Prostate gland (tissue), 2 donors: ENCODE measurements at regions not wholly inside any gene's neighbourhood (a gene's known extent, or its start where the extent isn't known, plus 50 kb on each side); places are given as distances from the start of the nearest gene placed in this dataset.
"Not testable (repeated sequence)": the region's sequence is repeated elsewhere in the genome, so short reads cannot be mapped to it uniquely, and the experiment has no call there.

Experiments used
- DNase-seq: peaks from one replicate; pipeline ENCODE4 v3.0.0-alpha.2; 2019; ENCODE audit warnings: low spot score
- H3K27ac ChIP-seq, 2 donors: fragments of 200-600 bp; sonication (generic); 2 replicates each; pipeline ENCODE4 v1.5.1; 2017 to 2019
- H3K27me3 ChIP-seq: fragments of 200-600 bp; sonication (generic); replicated peaks from 2 replicates; pipeline ENCODE4 v1.5.1; 2019; ENCODE audit not compliant: insufficient read depth
- H3K36me3 ChIP-seq, 2 donors: fragments of 200-600 bp; sonication (generic); 1 replicate in 1 of 2; 2 replicates in 1 of 2; pipeline versions ENCODE4 v1.5.1 to v1.8.1; 2017 to 2019
- H3K4me1 ChIP-seq: fragments of 200-600 bp; sonication (generic); replicated peaks from 2 replicates; pipeline ENCODE4 v1.5.1; 2019
- H3K4me3 ChIP-seq, 2 donors: fragments of 200-600 bp; sonication (generic); 2 replicates each; pipeline ENCODE4 v1.5.1; 2017 to 2019
- H3K9me3 ChIP-seq: fragments of 200-600 bp; sonication (generic); 2 replicates; pipeline ENCODE4 v1.5.1; 2017
- POLR2A ChIP-seq: fragments of 450-650 bp; IDR thresholded peaks from one replicate; pipeline ENCODE4 v1.6.1; 2016; ENCODE audit warnings: antibody characterized with exemption, mild to moderate bottlenecking
- POLR2AphosphoS5 ChIP-seq: sonication (generic); formaldehyde crosslinking; IDR thresholded peaks from one replicate; pipeline ENCODE4 v1.6.1; 2017; ENCODE audit warnings: antibody characterized with exemption
- WGBS: methylation state at CpG from one replicate; pipeline ENCODE4 v1.1.5; 2018; 5-methylcytosine and 5-hydroxymethylcytosine counted together
- intact Hi-C: fragments of 100-400 bp; cut with DNase I; formaldehyde crosslinking; loops from one replicate; pipeline ENCODE4 v1.14.2; 2022
- TF ChIP-seq, protein P1 (sequence below), 4 experiments: fragments of 200-600 bp in 2 of 4; fragments of 450-650 bp in 2 of 4; sonication (generic) in 2 of 4; IDR thresholded peaks; 1 replicate in 3 of 4; 2 replicates in 1 of 4; pipeline ENCODE4 v1.5.1; 2016 to 2019; ENCODE audit warnings: antibody characterized with exemption in 4 of 4, mild to moderate bottlenecking in 2 of 4, moderate library complexity in 2 of 4

DNA sequence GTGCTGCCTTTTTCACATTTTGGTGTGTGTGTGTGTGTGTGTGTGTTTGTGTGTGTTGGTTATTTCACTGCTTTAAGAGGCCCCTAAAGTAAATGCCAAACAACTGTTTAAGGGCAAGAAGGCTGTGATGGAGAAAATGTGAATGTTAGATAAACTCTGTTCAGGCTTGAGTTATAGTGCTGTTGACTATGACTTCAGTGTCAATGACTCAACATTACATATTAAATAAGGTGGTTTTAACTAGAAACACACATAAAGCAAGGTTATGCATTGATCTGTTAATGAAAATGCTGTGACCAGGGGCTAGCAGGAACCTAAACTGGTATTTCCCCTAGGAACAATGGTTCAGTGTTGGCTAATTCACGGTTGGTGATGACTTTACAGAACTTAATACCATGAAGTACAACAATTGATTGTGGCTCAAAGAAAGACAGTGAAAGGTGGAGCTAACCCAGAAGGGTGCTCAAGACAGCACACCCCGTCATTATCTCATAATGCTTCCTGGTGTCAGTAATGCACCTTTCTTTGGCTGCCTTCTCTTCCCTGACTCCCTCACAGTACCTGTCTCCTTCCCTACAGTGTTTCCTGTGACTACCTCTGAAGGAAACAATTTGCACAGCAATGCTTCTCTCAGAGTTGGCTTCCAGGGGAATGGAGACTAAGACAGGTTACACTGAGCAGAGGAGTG lies 116.1 kb downstream of the RIN2 start:
- Histone ChIP-seq H3K9me3 (no peaks in the 10 kb centered on the region), H3K36me3 (no peaks in the 10 kb centered on the region), H3K4me1 (no peaks in the 10 kb centered on the region), H3K27me3 (no peaks in the 10 kb centered on the region), H3K27ac (no peak overlapping the region), H3K4me3 (no peak overlapping the region)
- no peak for TF ChIP-seq POLR2AphosphoS5
- TF ChIP-seq POLR2A: no peak
- TF ChIP-seq, protein P1, sequence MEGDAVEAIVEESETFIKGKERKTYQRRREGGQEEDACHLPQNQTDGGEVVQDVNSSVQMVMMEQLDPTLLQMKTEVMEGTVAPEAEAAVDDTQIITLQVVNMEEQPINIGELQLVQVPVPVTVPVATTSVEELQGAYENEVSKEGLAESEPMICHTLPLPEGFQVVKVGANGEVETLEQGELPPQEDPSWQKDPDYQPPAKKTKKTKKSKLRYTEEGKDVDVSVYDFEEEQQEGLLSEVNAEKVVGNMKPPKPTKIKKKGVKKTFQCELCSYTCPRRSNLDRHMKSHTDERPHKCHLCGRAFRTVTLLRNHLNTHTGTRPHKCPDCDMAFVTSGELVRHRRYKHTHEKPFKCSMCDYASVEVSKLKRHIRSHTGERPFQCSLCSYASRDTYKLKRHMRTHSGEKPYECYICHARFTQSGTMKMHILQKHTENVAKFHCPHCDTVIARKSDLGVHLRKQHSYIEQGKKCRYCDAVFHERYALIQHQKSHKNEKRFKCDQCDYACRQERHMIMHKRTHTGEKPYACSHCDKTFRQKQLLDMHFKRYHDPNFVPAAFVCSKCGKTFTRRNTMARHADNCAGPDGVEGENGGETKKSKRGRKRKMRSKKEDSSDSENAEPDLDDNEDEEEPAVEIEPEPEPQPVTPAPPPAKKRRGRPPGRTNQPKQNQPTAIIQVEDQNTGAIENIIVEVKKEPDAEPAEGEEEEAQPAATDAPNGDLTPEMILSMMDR (IDR thresholded peaks at IDR 0.05): no peak
- intact Hi-C loops: no loop called here
- no peak for DNase-seq
- WGBS: 95% methylated on average over 2 of the region's 2 CpGs

DNA sequence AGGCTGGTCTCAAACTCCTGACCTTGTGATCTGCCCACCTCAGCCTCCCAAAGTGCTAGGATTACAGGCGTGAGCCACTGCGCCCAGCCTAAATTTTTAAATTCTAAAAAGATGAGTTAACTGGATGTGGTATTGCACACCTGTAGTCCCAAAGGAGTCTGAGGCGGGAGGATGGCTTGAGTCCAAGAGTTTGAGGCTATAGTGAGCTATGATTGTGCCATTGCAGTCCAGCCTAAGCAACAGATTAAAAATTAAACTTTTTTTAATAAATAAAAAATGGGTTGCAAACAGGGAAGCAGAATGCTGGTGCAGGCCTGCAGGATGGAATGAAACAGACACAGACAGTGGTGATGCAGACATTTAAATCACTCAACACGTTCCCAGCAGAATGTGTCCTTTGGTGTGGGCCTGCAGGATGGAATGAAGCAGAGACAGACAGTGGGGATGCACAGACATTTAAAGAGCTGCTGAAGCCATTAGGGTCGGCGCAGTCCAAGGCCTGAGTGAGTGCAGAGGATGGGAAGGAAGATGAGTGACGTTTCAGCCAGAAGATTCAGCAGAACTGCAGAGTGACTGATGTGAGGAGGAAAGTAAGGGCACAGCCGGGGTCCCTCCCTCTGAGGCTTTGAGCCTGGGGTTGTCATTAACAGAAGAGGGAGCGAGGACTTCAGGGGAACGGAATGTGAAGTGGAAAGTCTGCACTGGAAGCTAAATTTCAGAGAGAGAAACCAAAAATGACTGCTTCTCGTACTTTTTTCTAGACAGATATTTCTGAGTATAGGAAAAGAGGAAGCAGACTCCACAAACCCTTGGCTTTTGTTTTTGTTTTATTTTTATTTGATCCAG lies 117.5 kb downstream of the RIN2 start:
- DNase-seq: no peak
- TF ChIP-seq POLR2A: no peak
- Histone ChIP-seq H3K36me3 (no peaks in the 10 kb centered on the region), H3K27me3 (no peaks in the 10 kb centered on the region), H3K9me3 (no peaks in the 10 kb centered on the region), H3K4me3 (no peak overlapping the region), H3K27ac (no peak overlapping the region), H3K4me1 (no peaks in the 10 kb centered on the region)
- intact Hi-C loops: no loop called here
- WGBS: 62% methylated on average over 11 of the region's 11 CpGs

DNA sequence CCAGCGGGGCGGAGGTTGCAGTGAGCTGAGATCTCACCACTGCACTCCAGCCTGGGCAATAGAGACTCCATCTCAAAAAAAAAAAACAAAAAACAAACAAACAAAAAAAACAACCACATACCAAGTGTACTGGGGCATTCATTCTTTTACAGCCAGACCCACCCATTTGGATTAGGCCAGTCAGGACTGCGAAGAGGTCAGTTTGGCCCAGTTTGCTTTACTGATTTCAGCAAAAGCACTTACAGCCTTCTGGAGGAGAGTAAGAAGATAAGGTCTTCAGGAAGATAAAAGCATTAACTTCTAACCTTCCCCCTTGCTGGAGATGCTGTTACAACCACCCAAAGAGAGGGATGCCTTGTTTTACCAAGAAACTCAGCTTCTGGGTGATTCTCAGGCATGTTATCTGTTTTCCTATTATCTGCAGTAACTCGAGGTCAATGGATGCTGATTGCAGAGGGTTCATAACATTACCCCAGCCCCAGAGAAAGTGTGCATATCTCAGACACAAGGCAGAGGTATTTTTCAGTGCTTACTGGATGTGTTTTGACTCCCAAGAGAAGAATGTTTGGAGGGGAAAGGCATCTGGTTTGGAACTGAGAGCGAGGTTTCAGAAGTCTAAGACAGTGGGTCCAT lies 118.9 kb downstream of the RIN2 start:
- TF ChIP-seq POLR2A (no peak), POLR2AphosphoS5 (no peak)
- TF ChIP-seq, protein P1 (IDR thresholded peaks at IDR 0.05): no peak
- DNase-seq: no peak
- Histone ChIP-seq H3K9me3 (no peaks in the 10 kb centered on the region), H3K27ac (no peak overlapping the region), H3K4me1 (no peaks in the 10 kb centered on the region), H3K4me3 (no peak overlapping the region), H3K27me3 (no peaks in the 10 kb centered on the region), H3K36me3 (no peaks in the 10 kb centered on the region)
- 89% methylated on average over 5 of the region's 5 CpGs for WGBS
- intact Hi-C loops: no loop called here

DNA sequence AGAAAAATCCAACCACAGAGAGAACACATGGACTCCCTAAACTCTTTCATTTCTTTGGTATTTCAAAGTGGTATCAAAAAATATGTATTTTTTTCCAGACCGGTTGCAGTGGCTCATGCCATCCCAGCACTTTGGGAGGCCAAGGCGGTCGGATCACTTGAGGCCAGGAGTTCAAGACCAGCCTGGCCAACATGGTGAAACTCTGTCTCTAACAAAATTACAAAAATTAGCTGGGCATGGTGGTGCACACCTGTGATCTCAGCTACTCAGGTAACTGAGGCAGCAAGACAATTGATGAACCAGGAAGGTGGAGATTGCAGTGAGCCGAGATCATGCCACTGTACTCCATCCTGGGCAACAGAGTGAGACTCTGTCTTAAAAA lies 121.8 kb downstream of the RIN2 start:
- 98% methylated on average over 4 of the region's 4 CpGs for WGBS
- H3K9me3 ChIP-seq, H3K4me1 ChIP-seq, H3K4me3 ChIP-seq, H3K27ac ChIP-seq, H3K36me3 ChIP-seq, DNase-seq, H3K27me3 ChIP-seq: not testable (repeated sequence)
- intact Hi-C loops: loop anchor here (10.0 kb wide), 1 partner anchor 185 kb away; no protein-coding TSS in a partner anchor

DNA sequence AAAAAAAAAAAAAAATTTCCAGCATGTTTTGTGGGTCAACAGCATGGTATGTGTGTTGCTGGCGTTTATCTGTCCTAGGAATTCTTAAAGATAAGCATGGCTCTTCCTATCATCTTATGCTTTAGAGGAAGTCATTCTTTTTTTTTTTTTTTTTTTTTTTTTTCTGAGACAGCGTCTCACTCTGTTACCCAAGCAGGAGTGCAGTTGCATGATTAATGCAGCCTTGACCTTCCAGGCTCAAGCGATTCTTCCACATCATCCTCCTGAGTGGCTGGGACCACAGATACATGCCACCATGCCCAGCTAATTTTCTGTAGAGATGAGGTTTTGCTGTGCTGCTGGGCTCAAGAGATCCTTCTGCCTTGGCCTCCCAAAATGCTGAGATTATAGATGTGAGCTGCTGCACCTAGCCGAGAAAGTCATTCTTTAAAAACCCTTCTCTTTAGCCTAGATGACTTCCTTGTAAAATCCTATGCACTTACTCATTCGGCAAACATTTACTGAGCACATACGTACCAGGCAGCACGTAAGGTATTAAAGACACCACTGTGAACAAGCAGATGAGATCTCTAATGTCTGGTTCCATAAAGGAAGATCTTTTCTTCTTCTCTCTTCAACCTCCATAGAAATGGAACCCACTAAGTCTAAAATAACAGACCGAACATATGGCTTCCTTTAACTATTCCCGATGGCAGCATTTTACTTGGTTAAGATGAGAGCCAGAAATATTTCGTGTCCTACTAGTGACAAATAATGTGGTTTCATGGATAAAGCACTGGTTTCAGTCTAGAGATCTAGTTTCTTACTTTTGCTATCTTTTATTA lies 122.4 kb downstream of the RIN2 start:
- WGBS: 69% methylated on average over 10 of the region's 10 CpGs
- Histone ChIP-seq H3K27me3 (no peaks in the 10 kb centered on the region), H3K36me3 (no peaks in the 10 kb centered on the region), H3K4me3 (no peak overlapping the region), H3K4me1 (peaks cover 6% of the 10 kb centered on the region), H3K27ac (no peak overlapping the region), H3K9me3 (no peaks in the 10 kb centered on the region)
- no peak for TF ChIP-seq POLR2A
- peak; percentile 47 for TF ChIP-seq POLR2AphosphoS5
- peak; percentile 20 for DNase-seq
- intact Hi-C loops: loop anchor here (10.0 kb wide), 1 partner anchor 186 kb away; no protein-coding TSS in a partner anchor
